Gastroesophageal sphincter (tissue), 3 donors: ENCODE measurements at regions not wholly inside any gene's neighbourhood (a gene's known extent, or its start where the extent isn't known, plus 50 kb on each side); places are given as distances from the start of the nearest gene placed in this dataset.

Experiments
- EP300 ChIP-seq: sonication (generic); formaldehyde crosslinking; IDR thresholded peaks from one replicate; pipeline ENCODE4 v1.6.1; 2017; ENCODE audit warnings: antibody characterized with exemption, mild to moderate bottlenecking
- POLR2A ChIP-seq, 2 donors: fragments of 450-650 bp; IDR thresholded peaks; one replicate each; pipeline ENCODE4 v1.6.1; 2017; ENCODE audit warnings: antibody characterized with exemption in 2 of 2, mild to moderate bottlenecking in 2 of 2, moderate library complexity in 1 of 2
- POLR2AphosphoS5 ChIP-seq: sonication (generic); formaldehyde crosslinking; IDR thresholded peaks from one replicate; pipeline ENCODE4 v1.6.1; 2017; ENCODE audit warnings: antibody characterized with exemption
- TF ChIP-seq, protein P1 (sequence below), 4 experiments: fragments of 200-600 bp in 2 of 4; fragments of 450-650 bp in 2 of 4; sonication (generic) in 1 of 4; IDR thresholded peaks; one replicate each; pipeline ENCODE4 v1.5.1; 2017 to 2019; ENCODE audit warnings: antibody characterized with exemption in 4 of 4, mild to moderate bottlenecking in 2 of 4, moderate library complexity in 2 of 4

DNA sequence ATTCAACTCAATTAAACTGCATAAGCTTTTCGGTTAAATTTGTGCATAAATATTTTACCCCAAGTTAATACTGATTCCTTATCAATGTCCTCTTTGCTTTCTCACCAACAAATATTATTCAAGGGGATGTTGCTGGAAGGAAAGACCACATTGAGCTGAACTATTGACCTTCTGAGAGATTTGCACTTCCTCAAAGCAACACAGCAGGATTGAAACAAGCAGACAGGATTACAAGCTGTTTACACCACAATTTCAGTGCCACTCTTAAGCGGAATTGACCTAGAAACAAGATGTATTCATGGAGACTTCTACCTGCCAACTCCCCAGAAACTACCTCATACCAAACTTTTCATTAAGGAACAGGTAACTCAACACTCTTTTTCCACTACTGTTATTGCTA lies 96.5 kb upstream of the DUSP21 start:
- TF ChIP-seq POLR2A (IDR thresholded peaks at IDR 0.05) (no peak), EP300 (no peak), POLR2AphosphoS5 (no peak)
- TF ChIP-seq, protein P1, sequence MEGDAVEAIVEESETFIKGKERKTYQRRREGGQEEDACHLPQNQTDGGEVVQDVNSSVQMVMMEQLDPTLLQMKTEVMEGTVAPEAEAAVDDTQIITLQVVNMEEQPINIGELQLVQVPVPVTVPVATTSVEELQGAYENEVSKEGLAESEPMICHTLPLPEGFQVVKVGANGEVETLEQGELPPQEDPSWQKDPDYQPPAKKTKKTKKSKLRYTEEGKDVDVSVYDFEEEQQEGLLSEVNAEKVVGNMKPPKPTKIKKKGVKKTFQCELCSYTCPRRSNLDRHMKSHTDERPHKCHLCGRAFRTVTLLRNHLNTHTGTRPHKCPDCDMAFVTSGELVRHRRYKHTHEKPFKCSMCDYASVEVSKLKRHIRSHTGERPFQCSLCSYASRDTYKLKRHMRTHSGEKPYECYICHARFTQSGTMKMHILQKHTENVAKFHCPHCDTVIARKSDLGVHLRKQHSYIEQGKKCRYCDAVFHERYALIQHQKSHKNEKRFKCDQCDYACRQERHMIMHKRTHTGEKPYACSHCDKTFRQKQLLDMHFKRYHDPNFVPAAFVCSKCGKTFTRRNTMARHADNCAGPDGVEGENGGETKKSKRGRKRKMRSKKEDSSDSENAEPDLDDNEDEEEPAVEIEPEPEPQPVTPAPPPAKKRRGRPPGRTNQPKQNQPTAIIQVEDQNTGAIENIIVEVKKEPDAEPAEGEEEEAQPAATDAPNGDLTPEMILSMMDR (IDR thresholded peaks at IDR 0.05), result no peak
